ENCODE measurements at regions not wholly inside any gene's neighbourhood (a gene's known extent, or its start where the extent isn't known, plus 50 kb on each side); places are given as distances from the start of the nearest gene placed in this dataset.

DNA sequence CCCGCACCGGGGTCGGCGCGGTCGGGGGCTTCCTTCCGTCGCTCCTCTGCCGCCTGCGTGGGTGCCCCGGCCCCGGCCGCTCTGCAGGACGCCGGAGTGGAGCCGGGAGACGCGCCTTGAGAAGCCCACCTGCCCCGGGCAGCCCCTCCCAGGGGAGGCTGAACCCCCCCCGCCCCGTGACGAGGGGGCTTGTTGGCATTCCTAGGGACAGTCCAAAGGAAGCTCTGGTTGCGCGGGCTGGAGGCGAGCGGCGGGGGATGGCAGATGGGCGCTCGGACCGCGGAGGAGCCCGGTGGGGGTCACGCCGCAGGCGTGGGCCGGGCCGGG is 133.5 kb upstream of the MGAT5 start:
- WGBS (ENCODE audit: insufficient coverage, low coverage, missing lambda C conversion rate), result 0% methylated on average over 14 of the region's 37 CpGs
- FAIRE-seq (no peak), DNase-seq (ENCODE audit: extremely low read depth in 1 of 4, low spot score in 3 of 4) (peak in 3 of 4 experiments; percentile 23 to 48 (median 42)), ATAC-seq (no peak)
- intact Hi-C loops (cut with micrococcal nuclease), result no loop called here
- Histone ChIP-seq H3K9me1 (ENCODE audit: control insufficient read depth, insufficient read depth, low read length) (no peaks in the 10 kb centered on the region), H4K20me1 (replicated peaks; ENCODE audit: control insufficient read depth, insufficient read depth, low read length) (peaks cover 16% of the 10 kb centered on the region), H3K4me3 (peak overlapping the region; percentile 77), H3K36me3 (ENCODE audit: control insufficient read depth, insufficient read depth, low read length) (no peaks in the 10 kb centered on the region), H3K4me2 (ENCODE audit: insufficient read depth, low read length) (peak overlapping the region; percentile 79), H3K79me2 (ENCODE audit: control insufficient read depth, insufficient read depth, low read length) (peaks cover 27% of the 10 kb centered on the region), H3K27ac (ENCODE audit: extremely low read depth, low read depth, low read length) (peak overlapping the region; percentile 83; the same call in 2 of the 3 replicates), H3K9ac (ENCODE audit: insufficient read depth in 1 of 2, low read depth in 2 of 2, low read length in 2 of 2) (peak overlapping the region; percentile 79 to 90; a peak in 3 of 4 replicates), H3K9me3 (replicated peaks; ENCODE audit: control insufficient read depth, insufficient read depth, low read depth, low read length) (no peaks in the 10 kb centered on the region), H3K4me1 (replicated peaks in 1 of 2; ENCODE audit: control insufficient read depth in 2 of 2, insufficient read depth in 2 of 2, low read length in 2 of 2) (peaks cover 11 to 23% of the 10 kb centered on the region in 2 experiments), H3K27me3 (ENCODE audit: control insufficient read depth in 2 of 2, insufficient read depth in 2 of 2, low read length in 2 of 2) (no peaks in the 10 kb centered on the region; a peak in 1 of 5 replicates), H2AFZ (ENCODE audit: low read depth, low read length) (peak overlapping the region; percentile 87)
- CTCF ChIA-PET (ENCODE audit: low intra/inter-chr PET ratio), result no interaction called here
- 0 out of 2 replicates have a peak, but pooled peaks have one; percentile 3 for TF ChIP-seq GATAD2B (IDR thresholded peaks at IDR 0.05; ENCODE audit: borderline replicate concordance)
- TF ChIP-seq, protein P1, sequence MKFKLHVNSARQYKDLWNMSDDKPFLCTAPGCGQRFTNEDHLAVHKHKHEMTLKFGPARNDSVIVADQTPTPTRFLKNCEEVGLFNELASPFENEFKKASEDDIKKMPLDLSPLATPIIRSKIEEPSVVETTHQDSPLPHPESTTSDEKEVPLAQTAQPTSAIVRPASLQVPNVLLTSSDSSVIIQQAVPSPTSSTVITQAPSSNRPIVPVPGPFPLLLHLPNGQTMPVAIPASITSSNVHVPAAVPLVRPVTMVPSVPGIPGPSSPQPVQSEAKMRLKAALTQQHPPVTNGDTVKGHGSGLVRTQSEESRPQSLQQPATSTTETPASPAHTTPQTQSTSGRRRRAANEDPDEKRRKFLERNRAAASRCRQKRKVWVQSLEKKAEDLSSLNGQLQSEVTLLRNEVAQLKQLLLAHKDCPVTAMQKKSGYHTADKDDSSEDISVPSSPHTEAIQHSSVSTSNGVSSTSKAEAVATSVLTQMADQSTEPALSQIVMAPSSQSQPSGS (CRISPR knock-in tag; IDR thresholded peaks at IDR 0.05), result 0 out of 2 replicates have a peak, but pooled peaks have one; percentile 18
- TF ChIP-seq, protein P2, sequence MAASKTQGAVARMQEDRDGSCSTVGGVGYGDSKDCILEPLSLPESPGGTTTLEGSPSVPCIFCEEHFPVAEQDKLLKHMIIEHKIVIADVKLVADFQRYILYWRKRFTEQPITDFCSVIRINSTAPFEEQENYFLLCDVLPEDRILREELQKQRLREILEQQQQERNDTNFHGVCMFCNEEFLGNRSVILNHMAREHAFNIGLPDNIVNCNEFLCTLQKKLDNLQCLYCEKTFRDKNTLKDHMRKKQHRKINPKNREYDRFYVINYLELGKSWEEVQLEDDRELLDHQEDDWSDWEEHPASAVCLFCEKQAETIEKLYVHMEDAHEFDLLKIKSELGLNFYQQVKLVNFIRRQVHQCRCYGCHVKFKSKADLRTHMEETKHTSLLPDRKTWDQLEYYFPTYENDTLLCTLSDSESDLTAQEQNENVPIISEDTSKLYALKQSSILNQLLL (CRISPR knock-in tag; IDR thresholded peaks at IDR 0.05; ENCODE audit: borderline replicate concordance), result no peak
- POLR2A ChIA-PET, result interaction anchor here (0.8 to 1.3 kb wide), 2 partner anchors 10 to 118 kb away, joined by 3 read pairs; no protein-coding TSS in a partner anchor
- in situ Hi-C loops (cut with MboI), result loop anchor here (25.0 kb wide), 1 partner anchor 292 kb away; no protein-coding TSS in a partner anchor
- BruUV-seq (replicated peaks), result no TSS peak
